ES-I3 (cell line): ENCODE measurements at regions not wholly inside any gene's neighbourhood (a gene's known extent, or its start where the extent isn't known, plus 50 kb on each side); places are given as distances from the start of the nearest gene placed in this dataset.

Experiments used
- H3K36me3 ChIP-seq: 2 replicates; pipeline ENCODE4 v1.6.1; 2013; ENCODE audit warnings: mild to moderate bottlenecking, low read length, control low read depth, moderate library complexity; ENCODE audit not compliant: insufficient read depth
- H3K4me1 ChIP-seq: 2 replicates; pipeline ENCODE4 v1.6.1; 2013; ENCODE audit warnings: mild to moderate bottlenecking, control low read depth, low read length; ENCODE audit not compliant: insufficient read depth
- H3K9ac ChIP-seq: 2 replicates; pipeline ENCODE4 v1.6.1; 2013; ENCODE audit warnings: low read depth, mild to moderate bottlenecking, low read length, moderate library complexity
- H3K9me3 ChIP-seq: 2 replicates; pipeline ENCODE4 v1.6.1; 2013; ENCODE audit warnings: mild to moderate bottlenecking, low read length, moderate library complexity; ENCODE audit not compliant: control insufficient read depth, insufficient read depth

- Histone ChIP-seq H3K36me3 (no peaks in the 10 kb centered on the region), H3K4me1 (no peaks in the 10 kb centered on the region), H3K9me3 (no peaks in the 10 kb centered on the region), H3K9ac (no peak overlapping the region)
These were observed 245.3 kb downstream of the HS3ST1 start for GRCh38 chr4:11183356-11183740.

DNA sequence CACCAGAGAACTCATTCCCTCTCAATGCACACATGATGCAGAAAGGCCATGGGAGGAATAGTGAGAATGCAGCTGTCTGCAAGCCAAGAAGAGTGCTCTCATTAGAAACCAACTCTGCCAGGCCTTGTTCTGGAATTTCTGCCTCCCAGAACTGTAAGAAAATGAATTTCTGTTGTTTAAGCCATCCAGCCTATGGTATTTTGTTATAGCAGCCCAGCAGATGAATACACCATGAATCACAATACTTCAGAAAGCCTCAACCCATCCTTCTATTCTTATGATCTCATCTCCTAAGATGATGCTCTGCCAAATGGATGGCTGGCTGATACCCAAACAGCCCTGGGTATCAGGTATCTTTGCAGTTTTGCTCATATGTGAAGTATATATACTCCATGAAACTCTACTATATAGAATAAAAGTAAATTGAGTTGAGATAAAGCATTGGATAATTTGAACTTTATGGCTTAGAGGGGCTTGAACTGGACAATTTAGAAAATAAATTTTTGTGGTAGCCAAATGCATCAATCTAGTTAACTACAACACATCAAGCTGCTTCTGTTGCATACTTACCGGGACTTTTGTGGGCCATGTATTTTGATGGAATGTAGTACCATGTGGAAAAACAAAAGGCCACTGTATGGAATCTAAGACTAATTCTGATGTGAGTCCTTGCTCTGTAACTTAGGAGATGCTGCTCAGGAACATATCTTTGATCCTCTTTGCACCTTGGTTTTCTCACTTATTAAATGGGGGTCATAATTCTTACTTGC lies 245.9 kb downstream of the HS3ST1 start:
- H3K9me3 ChIP-seq: no peaks in the 10 kb centered on the region

GRCh38 chr4:11182031-11182430 lies 246.7 kb downstream of the HS3ST1 start:
- Histone ChIP-seq H3K4me1 (no peaks in the 10 kb centered on the region), H3K9ac (no peak overlapping the region), H3K36me3 (no peaks in the 10 kb centered on the region), H3K9me3 (no peaks in the 10 kb centered on the region)

More for the DNA sequence above, 245.9 kb downstream of the HS3ST1 start:
- Histone ChIP-seq H3K9ac (no peak overlapping the region), H3K36me3 (no peaks in the 10 kb centered on the region), H3K4me1 (no peaks in the 10 kb centered on the region)

- no peaks in the 10 kb centered on the region for H3K36me3 ChIP-seq
- no peaks in the 10 kb centered on the region for H3K4me1 ChIP-seq
- H3K9ac ChIP-seq: no peak overlapping the region
- H3K9me3 ChIP-seq: no peaks in the 10 kb centered on the region
These were observed 248.9 kb downstream of the HS3ST1 start for GRCh38 chr4:11179796-11180195.

DNA sequence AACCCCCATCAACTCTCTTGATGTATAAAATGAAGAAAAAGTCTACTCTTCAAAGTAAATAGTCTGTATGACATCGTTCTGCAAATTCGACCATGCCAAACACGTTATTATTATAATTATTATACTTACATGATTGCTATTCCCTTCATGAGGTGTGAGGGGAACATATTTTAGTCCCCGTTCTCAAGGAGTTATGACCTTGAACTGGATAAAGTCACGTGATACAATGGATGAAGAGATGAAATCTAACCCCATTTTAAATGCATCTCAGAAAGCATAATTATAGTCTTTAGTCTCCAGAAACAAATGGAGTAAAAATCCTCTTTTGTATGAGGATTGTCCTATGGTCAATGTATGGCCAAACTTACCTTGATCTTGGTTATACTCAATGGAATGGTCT lies 250.3 kb downstream of the HS3ST1 start:
- Histone ChIP-seq H3K36me3 (no peaks in the 10 kb centered on the region), H3K9me3 (no peaks in the 10 kb centered on the region), H3K9ac (no peak overlapping the region), H3K4me1 (no peaks in the 10 kb centered on the region)

GRCh38 chr4:11175374-11175773 lies 253.3 kb downstream of the HS3ST1 start:
- no peak overlapping the region for H3K9ac ChIP-seq
- H3K36me3 ChIP-seq: no peaks in the 10 kb centered on the region
- no peaks in the 10 kb centered on the region for H3K4me1 ChIP-seq
- H3K9me3 ChIP-seq: no peaks in the 10 kb centered on the region

GRCh38 chr4:11166606-11167005 lies 262.1 kb downstream of the HS3ST1 start:
- Histone ChIP-seq H3K36me3 (no peaks in the 10 kb centered on the region; the same call in 1 of the 2 replicates), H3K9ac (no peak overlapping the region), H3K4me1 (no peaks in the 10 kb centered on the region), H3K9me3 (no peaks in the 10 kb centered on the region)

DNA sequence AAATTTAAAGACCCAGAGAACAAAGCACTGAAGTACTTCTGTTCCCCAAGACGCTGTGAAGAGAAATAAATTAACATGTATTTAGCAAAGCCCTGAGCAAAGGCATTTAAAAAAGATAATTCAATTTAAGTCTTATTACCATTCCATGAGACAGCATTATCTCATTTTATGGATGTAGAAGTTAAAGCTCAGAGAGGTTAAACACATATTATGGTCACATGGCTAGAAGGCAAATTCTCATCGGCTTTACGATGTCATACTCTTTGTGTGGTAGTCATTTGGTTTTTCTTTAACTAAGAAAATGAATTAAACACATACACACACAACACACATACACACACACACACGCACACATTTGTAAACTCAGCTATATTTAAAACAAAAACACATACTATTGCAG lies 262.7 kb downstream of the HS3ST1 start:
- no peaks in the 10 kb centered on the region; the same call in 1 of the 2 replicates for H3K36me3 ChIP-seq
- H3K9ac ChIP-seq: no peak overlapping the region
- no peaks in the 10 kb centered on the region for H3K9me3 ChIP-seq
- no peaks in the 10 kb centered on the region for H3K4me1 ChIP-seq

GRCh38 chr4:11165052-11165451 lies 263.6 kb downstream of the HS3ST1 start:
- Histone ChIP-seq H3K9ac (no peak overlapping the region), H3K4me1 (no peaks in the 10 kb centered on the region), H3K9me3 (no peaks in the 10 kb centered on the region), H3K36me3 (no peaks in the 10 kb centered on the region; the same call in 1 of the 2 replicates)

- peaks cover 5% of the 10 kb centered on the region for H3K4me1 ChIP-seq
- no peaks in the 10 kb centered on the region for H3K9me3 ChIP-seq
- no peak overlapping the region for H3K9ac ChIP-seq
- H3K36me3 ChIP-seq: no peaks in the 10 kb centered on the region
These were observed 268.4 kb downstream of the HS3ST1 start for GRCh38 chr4:11160288-11160687.

GRCh38 chr4:11158971-11159370 lies 269.7 kb downstream of the HS3ST1 start:
- H3K9ac ChIP-seq: no peak overlapping the region
- H3K36me3 ChIP-seq: no peaks in the 10 kb centered on the region
- peaks cover 12% of the 10 kb centered on the region for H3K4me1 ChIP-seq
- no peaks in the 10 kb centered on the region for H3K9me3 ChIP-seq

GRCh38 chr4:11155208-11155867 lies 273.4 kb downstream of the HS3ST1 start:
- no peaks in the 10 kb centered on the region for H3K36me3 ChIP-seq
- peaks cover 18% of the 10 kb centered on the region for H3K4me1 ChIP-seq
- H3K9ac ChIP-seq: no peak overlapping the region
- no peaks in the 10 kb centered on the region for H3K9me3 ChIP-seq

- no peaks in the 10 kb centered on the region for H3K36me3 ChIP-seq
- H3K4me1 ChIP-seq: peaks cover 24% of the 10 kb centered on the region
- H3K9ac ChIP-seq: no peak overlapping the region
- no peaks in the 10 kb centered on the region for H3K9me3 ChIP-seq
These were observed 275.4 kb downstream of the HS3ST1 start for GRCh38 chr4:11153171-11153750.

DNA sequence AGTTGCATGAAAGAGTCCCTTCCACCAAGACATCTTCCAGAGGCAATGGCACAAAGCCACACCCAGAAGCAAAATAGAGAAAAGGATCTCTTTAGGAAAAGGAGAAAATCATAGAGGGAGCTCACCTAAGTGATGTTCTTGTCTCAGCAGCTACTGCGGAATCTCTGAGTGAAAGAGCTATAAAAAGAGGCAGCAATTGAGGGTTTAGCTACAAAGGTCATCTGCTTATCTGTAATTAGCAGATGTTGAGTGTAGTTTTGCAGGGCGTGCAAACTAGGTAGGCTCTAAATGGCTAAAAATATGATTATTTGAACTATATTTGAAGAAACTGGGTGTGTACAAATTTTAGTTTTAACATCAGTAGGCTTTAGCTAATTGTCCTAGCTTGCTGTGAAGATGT lies 276.0 kb downstream of the HS3ST1 start:
- Histone ChIP-seq H3K4me1 (peaks cover 24% of the 10 kb centered on the region), H3K36me3 (no peaks in the 10 kb centered on the region), H3K9me3 (no peaks in the 10 kb centered on the region), H3K9ac (no peak overlapping the region)

- Histone ChIP-seq H3K36me3 (no peaks in the 10 kb centered on the region), H3K9me3 (no peaks in the 10 kb centered on the region), H3K4me1 (peaks cover 24% of the 10 kb centered on the region), H3K9ac (no peak overlapping the region)
These were observed 277.2 kb downstream of the HS3ST1 start for GRCh38 chr4:11151500-11151899.
